ENCODE measurements at regions not wholly inside any gene's neighbourhood (a gene's known extent, or its start where the extent isn't known, plus 50 kb on each side); places are given as distances from the start of the nearest gene placed in this dataset.
"Not testable (repeated sequence)": the region's sequence is repeated elsewhere in the genome, so short reads cannot be mapped to it uniquely, and the experiment has no call there.

DNA sequence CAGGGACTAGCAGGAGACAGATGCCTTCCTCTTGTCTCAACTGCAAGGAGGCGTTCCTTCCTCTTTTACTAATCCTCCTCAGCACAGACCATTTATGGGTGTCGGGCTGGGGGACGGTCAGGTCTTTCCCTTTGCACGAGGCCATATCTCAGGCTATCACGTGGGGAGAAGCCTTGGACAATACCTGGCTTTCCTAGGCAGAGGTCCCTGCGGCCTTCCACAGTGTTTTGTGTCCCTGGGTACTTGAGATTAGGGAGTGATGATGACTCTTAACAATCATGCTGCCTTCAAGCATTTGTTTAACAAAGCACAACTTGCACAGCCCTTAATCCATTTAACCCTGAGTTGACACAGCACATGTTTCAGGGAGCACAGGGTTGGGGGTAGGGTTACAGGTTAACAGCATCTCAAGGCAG, 1238.6 kb downstream of the OLFM4 start:
- TF ChIP-seq, protein P1, sequence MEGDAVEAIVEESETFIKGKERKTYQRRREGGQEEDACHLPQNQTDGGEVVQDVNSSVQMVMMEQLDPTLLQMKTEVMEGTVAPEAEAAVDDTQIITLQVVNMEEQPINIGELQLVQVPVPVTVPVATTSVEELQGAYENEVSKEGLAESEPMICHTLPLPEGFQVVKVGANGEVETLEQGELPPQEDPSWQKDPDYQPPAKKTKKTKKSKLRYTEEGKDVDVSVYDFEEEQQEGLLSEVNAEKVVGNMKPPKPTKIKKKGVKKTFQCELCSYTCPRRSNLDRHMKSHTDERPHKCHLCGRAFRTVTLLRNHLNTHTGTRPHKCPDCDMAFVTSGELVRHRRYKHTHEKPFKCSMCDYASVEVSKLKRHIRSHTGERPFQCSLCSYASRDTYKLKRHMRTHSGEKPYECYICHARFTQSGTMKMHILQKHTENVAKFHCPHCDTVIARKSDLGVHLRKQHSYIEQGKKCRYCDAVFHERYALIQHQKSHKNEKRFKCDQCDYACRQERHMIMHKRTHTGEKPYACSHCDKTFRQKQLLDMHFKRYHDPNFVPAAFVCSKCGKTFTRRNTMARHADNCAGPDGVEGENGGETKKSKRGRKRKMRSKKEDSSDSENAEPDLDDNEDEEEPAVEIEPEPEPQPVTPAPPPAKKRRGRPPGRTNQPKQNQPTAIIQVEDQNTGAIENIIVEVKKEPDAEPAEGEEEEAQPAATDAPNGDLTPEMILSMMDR (IDR thresholded peaks at IDR 0.05): not testable (repeated sequence)
- not testable (repeated sequence) for TF ChIP-seq POLR2A (IDR thresholded peaks at IDR 0.05)

All from thyroid gland (tissue), 4 donors.